CD4-positive, CD25-positive, alpha-beta regulatory T cell (primary cell): ENCODE measurements at regions not wholly inside any gene's neighbourhood (a gene's known extent, or its start where the extent isn't known, plus 50 kb on each side); places are given as distances from the start of the nearest gene placed in this dataset.

ENCODE experiments used
- ATAC-seq, 2 donors: fragments of 150-1000 bp; cut with Tn5 transposase; one replicate each; pipeline ENCODE4 v1.10.0; 2021; ENCODE audit warnings: low read depth in 2 of 2, moderate number of reproducible peaks in 2 of 2, moderate library complexity in 1 of 2
- DNase-seq, 3 donors: peaks; one replicate each; pipeline versions ENCODE4 v3.0.0 to v3.0.0-alpha.2; 2012 to 2022; ENCODE audit warnings: mixed read lengths in 1 of 3
- H3K27ac ChIP-seq: one replicate; pipeline ENCODE4 v1.7.0; 2013; ENCODE audit warnings: mild to moderate bottlenecking, low read length; ENCODE audit not compliant: insufficient read depth, poor library complexity, severe bottlenecking
- H3K27me3 ChIP-seq: one replicate; pipeline ENCODE4 v1.7.0; 2013; ENCODE audit warnings: low read length; ENCODE audit not compliant: control insufficient read depth, insufficient read depth
- H3K36me3 ChIP-seq: one replicate; pipeline ENCODE4 v1.7.0; 2013; ENCODE audit warnings: mild to moderate bottlenecking, low read length, moderate library complexity; ENCODE audit not compliant: control insufficient read depth, insufficient read depth
- H3K4me1 ChIP-seq: 2 replicates; pipeline ENCODE4 v1.7.0; 2013; ENCODE audit warnings: mild to moderate bottlenecking, low read length; ENCODE audit not compliant: insufficient read depth, control insufficient read depth, poor library complexity, severe bottlenecking
- H3K4me3 ChIP-seq: one replicate; pipeline ENCODE4 v1.7.0; 2013; ENCODE audit warnings: low read depth, mild to moderate bottlenecking, low read length, moderate library complexity
- H3K9me3 ChIP-seq, 2 experiments: 1 replicate in 1 of 2; 2 replicates in 1 of 2; pipeline ENCODE4 v1.7.0; 2013; ENCODE audit warnings: low read length in 2 of 2, mild to moderate bottlenecking in 1 of 2, moderate library complexity in 1 of 2; ENCODE audit not compliant: control insufficient read depth in 2 of 2
- H3K27ac Mint-ChIP-seq, 3 donors: one replicate each; pipeline ENCODE4 v1.8.0; 2020 to 2022; ENCODE audit warnings: mild to moderate bottlenecking in 3 of 3, mixed read lengths in 3 of 3, moderate library complexity in 2 of 3
- H3K27me3 Mint-ChIP-seq: one replicate; pipeline ENCODE4 v1.8.0; 2022; ENCODE audit warnings: mild to moderate bottlenecking, mixed read lengths
- H3K36me3 Mint-ChIP-seq: one replicate; pipeline ENCODE4 v1.8.0; 2020; ENCODE audit warnings: mixed read lengths
- H3K4me1 Mint-ChIP-seq, 4 donors: one replicate each; pipeline ENCODE4 v1.8.0; 2020 to 2022; ENCODE audit warnings: mixed read lengths in 4 of 4, mild to moderate bottlenecking in 1 of 4
- H3K4me3 Mint-ChIP-seq, 4 donors: one replicate each; pipeline ENCODE4 v1.8.0; 2020 to 2022; ENCODE audit warnings: mild to moderate bottlenecking in 4 of 4, mixed read lengths in 4 of 4, moderate library complexity in 3 of 4
- H3K9me3 Mint-ChIP-seq, 7 donors: one replicate each; pipeline ENCODE4 v1.8.0; 2020 to 2022; ENCODE audit warnings: mixed read lengths in 7 of 7, mild to moderate bottlenecking in 3 of 7, moderate library complexity in 2 of 7

GRCh38 chr6:22467645-22468044 lies 101.7 kb upstream of the HDGFL1 start:
- H3K9me3 ChIP-seq: no peaks in the 10 kb centered on the region
- H3K4me1 ChIP-seq: no peaks in the 10 kb centered on the region
- H3K36me3 ChIP-seq: no peaks in the 10 kb centered on the region
- H3K27me3 ChIP-seq: no peaks in the 10 kb centered on the region
- no peak overlapping the region for H3K4me3 ChIP-seq
- Mint-ChIP-seq H3K4me3 (no peak overlapping the region), H3K27ac (no peak overlapping the region), H3K36me3 (no peaks in the 10 kb centered on the region), H3K9me3 (peaks cover 0 to 20% (median 6%) of the 10 kb centered on the region in 7 donors), H3K27me3 (no peaks in the 10 kb centered on the region), H3K4me1 (no peaks in the 10 kb centered on the region)
- H3K27ac ChIP-seq: no peak overlapping the region
- DNase-seq (no peak), ATAC-seq (no peak)

- no peak overlapping the region for H3K4me3 ChIP-seq
- Mint-ChIP-seq H3K4me1 (no peaks in the 10 kb centered on the region), H3K27me3 (no peaks in the 10 kb centered on the region), H3K9me3 (peaks cover 0 to 20% (median 6%) of the 10 kb centered on the region in 7 donors), H3K27ac (no peak overlapping the region), H3K4me3 (no peak overlapping the region), H3K36me3 (no peaks in the 10 kb centered on the region)
- H3K4me1 ChIP-seq: no peaks in the 10 kb centered on the region
- ATAC-seq: no peak
- H3K9me3 ChIP-seq: no peaks in the 10 kb centered on the region
- H3K36me3 ChIP-seq: no peaks in the 10 kb centered on the region
- no peak overlapping the region for H3K27ac ChIP-seq
- no peak for DNase-seq
- H3K27me3 ChIP-seq: no peaks in the 10 kb centered on the region
Observed at GRCh38 chr6:22468256-22468965, 101.0 kb upstream of the HDGFL1 start.

GRCh38 chr6:22470454-22471131 lies 98.8 kb upstream of the HDGFL1 start:
- Histone ChIP-seq H3K9me3 (no peaks in the 10 kb centered on the region), H3K36me3 (no peaks in the 10 kb centered on the region), H3K27me3 (no peaks in the 10 kb centered on the region), H3K4me3 (no peak overlapping the region), H3K4me1 (no peaks in the 10 kb centered on the region), H3K27ac (no peak overlapping the region)
- Mint-ChIP-seq H3K4me1 (no peaks in the 10 kb centered on the region), H3K4me3 (no peak overlapping the region), H3K9me3 (peaks cover 0 to 16% (median 7%) of the 10 kb centered on the region in 7 donors), H3K36me3 (no peaks in the 10 kb centered on the region), H3K27ac (peak overlapping the region in 1 of 3 donors; percentile 35), H3K27me3 (no peaks in the 10 kb centered on the region)
- no peak for DNase-seq
- no peak for ATAC-seq

- no peaks in the 10 kb centered on the region for H3K36me3 ChIP-seq
- ATAC-seq: no peak
- no peaks in the 10 kb centered on the region for H3K4me1 ChIP-seq
- no peak overlapping the region for H3K4me3 ChIP-seq
- peaks cover 0 to 14% (median 7%) of the 10 kb centered on the region in 7 donors for H3K9me3 Mint-ChIP-seq
- no peaks in the 10 kb centered on the region for H3K9me3 ChIP-seq
- H3K36me3 Mint-ChIP-seq: no peaks in the 10 kb centered on the region
- no peak overlapping the region for H3K27ac ChIP-seq
- no peak overlapping the region for H3K4me3 Mint-ChIP-seq
- DNase-seq: no peak
- H3K27me3 ChIP-seq: no peaks in the 10 kb centered on the region
- no peak overlapping the region for H3K27ac Mint-ChIP-seq
- H3K27me3 Mint-ChIP-seq: no peaks in the 10 kb centered on the region
- H3K4me1 Mint-ChIP-seq: no peaks in the 10 kb centered on the region
Observed at GRCh38 chr6:22471132-22471690, 98.2 kb upstream of the HDGFL1 start.

GRCh38 chr6:22471746-22472145 lies 97.6 kb upstream of the HDGFL1 start:
- no peaks in the 10 kb centered on the region for H3K4me1 Mint-ChIP-seq
- Histone ChIP-seq H3K27me3 (no peaks in the 10 kb centered on the region), H3K4me3 (no peak overlapping the region), H3K27ac (no peak overlapping the region), H3K36me3 (no peaks in the 10 kb centered on the region), H3K4me1 (no peaks in the 10 kb centered on the region), H3K9me3 (no peaks in the 10 kb centered on the region)
- no peak overlapping the region for H3K27ac Mint-ChIP-seq
- peaks cover 0 to 14% (median 7%) of the 10 kb centered on the region in 7 donors for H3K9me3 Mint-ChIP-seq
- no peak for DNase-seq
- no peaks in the 10 kb centered on the region for H3K36me3 Mint-ChIP-seq
- H3K27me3 Mint-ChIP-seq: no peaks in the 10 kb centered on the region
- ATAC-seq: no peak
- no peak overlapping the region for H3K4me3 Mint-ChIP-seq

- H3K27me3 Mint-ChIP-seq: no peaks in the 10 kb centered on the region
- Histone ChIP-seq H3K36me3 (no peaks in the 10 kb centered on the region), H3K9me3 (no peaks in the 10 kb centered on the region), H3K27me3 (no peaks in the 10 kb centered on the region), H3K4me3 (no peak overlapping the region), H3K27ac (no peak overlapping the region), H3K4me1 (no peaks in the 10 kb centered on the region)
- H3K4me1 Mint-ChIP-seq: no peaks in the 10 kb centered on the region
- DNase-seq: no peak
- H3K9me3 Mint-ChIP-seq: peaks cover 0 to 14% (median 7%) of the 10 kb centered on the region in 7 donors
- no peak overlapping the region for H3K27ac Mint-ChIP-seq
- H3K4me3 Mint-ChIP-seq: no peak overlapping the region
- H3K36me3 Mint-ChIP-seq: no peaks in the 10 kb centered on the region
- ATAC-seq: no peak
Observed at GRCh38 chr6:22473991-22474682, 95.2 kb upstream of the HDGFL1 start.

- no peaks in the 10 kb centered on the region for H3K27me3 Mint-ChIP-seq
- no peak overlapping the region for H3K4me3 ChIP-seq
- no peak for DNase-seq
- no peaks in the 10 kb centered on the region for H3K36me3 ChIP-seq
- ATAC-seq: no peak
- H3K4me1 ChIP-seq: no peaks in the 10 kb centered on the region
- no peaks in the 10 kb centered on the region for H3K36me3 Mint-ChIP-seq
- H3K27ac ChIP-seq: no peak overlapping the region
- no peak overlapping the region for H3K27ac Mint-ChIP-seq
- H3K9me3 Mint-ChIP-seq: peaks cover 0 to 12% (median 6%) of the 10 kb centered on the region in 7 donors
- H3K27me3 ChIP-seq: no peaks in the 10 kb centered on the region
- H3K4me1 Mint-ChIP-seq: no peaks in the 10 kb centered on the region
- H3K4me3 Mint-ChIP-seq: no peak overlapping the region
- peaks cover 0 to 2% of the 10 kb centered on the region in 2 experiments for H3K9me3 ChIP-seq
Observed at GRCh38 chr6:22476811-22477390, 92.5 kb upstream of the HDGFL1 start.
